Tibial nerve (tissue), 4 donors: ENCODE measurements at regions not wholly inside any gene's neighbourhood (a gene's known extent, or its start where the extent isn't known, plus 50 kb on each side); places are given as distances from the start of the nearest gene placed in this dataset.

ENCODE experiments used
- DNase-seq, 2 donors: peaks; one replicate each; pipeline ENCODE4 v3.0.0-alpha.2; 2019; ENCODE audit warnings: low spot score in 2 of 2
- H3K27ac ChIP-seq, 4 donors: fragments of 200-600 bp; sonication (generic) in 3 of 4; one replicate each; pipeline ENCODE4 v1.5.1; 2017 to 2019; ENCODE audit warnings: mild to moderate bottlenecking in 1 of 4
- H3K27me3 ChIP-seq, 2 donors: fragments of 200-600 bp; sonication (generic) in 1 of 2; one replicate each; pipeline versions ENCODE4 v1.5.1 to v1.6.0; 2017 to 2019
- H3K36me3 ChIP-seq, 3 donors: fragments of 200-600 bp; sonication (generic); one replicate each; pipeline ENCODE4 v1.5.1; 2018 to 2019
- H3K4me1 ChIP-seq, 4 donors: fragments of 200-600 bp; sonication (generic) in 3 of 4; one replicate each; pipeline ENCODE4 v1.5.1; 2017 to 2019
- H3K4me3 ChIP-seq, 4 donors: fragments of 200-600 bp; sonication (generic) in 3 of 4; one replicate each; pipeline ENCODE4 v1.5.1; 2017 to 2019; ENCODE audit warnings: mild to moderate bottlenecking in 1 of 4, moderate library complexity in 1 of 4
- H3K9me3 ChIP-seq, 4 donors: fragments of 200-600 bp; sonication (generic) in 3 of 4; one replicate each; pipeline ENCODE4 v1.5.1; 2017 to 2019
- EP300 ChIP-seq, 2 donors: sonication (generic); formaldehyde crosslinking; IDR thresholded peaks; one replicate each; pipeline ENCODE4 v1.6.1; 2017; ENCODE audit warnings: antibody characterized with exemption in 2 of 2, mild to moderate bottlenecking in 1 of 2
- POLR2A ChIP-seq, 2 donors: fragments of 450-650 bp; IDR thresholded peaks; one replicate each; pipeline ENCODE4 v1.6.1; 2017; ENCODE audit warnings: antibody characterized with exemption in 2 of 2, mild to moderate bottlenecking in 2 of 2, moderate library complexity in 2 of 2
- WGBS, 2 donors: methylation state at CpG; one replicate each; pipeline ENCODE4 v1.1.5; 2018; 5-methylcytosine and 5-hydroxymethylcytosine counted together
- TF ChIP-seq, protein P1 (sequence below), 5 experiments: fragments of 200-600 bp in 3 of 5; fragments of 450-650 bp in 2 of 5; sonication (generic) in 3 of 5; IDR thresholded peaks; one replicate each; pipeline ENCODE4 v1.5.1; 2016 to 2019; ENCODE audit warnings: antibody characterized with exemption in 5 of 5, mild to moderate bottlenecking in 3 of 5, moderate library complexity in 2 of 5

DNA sequence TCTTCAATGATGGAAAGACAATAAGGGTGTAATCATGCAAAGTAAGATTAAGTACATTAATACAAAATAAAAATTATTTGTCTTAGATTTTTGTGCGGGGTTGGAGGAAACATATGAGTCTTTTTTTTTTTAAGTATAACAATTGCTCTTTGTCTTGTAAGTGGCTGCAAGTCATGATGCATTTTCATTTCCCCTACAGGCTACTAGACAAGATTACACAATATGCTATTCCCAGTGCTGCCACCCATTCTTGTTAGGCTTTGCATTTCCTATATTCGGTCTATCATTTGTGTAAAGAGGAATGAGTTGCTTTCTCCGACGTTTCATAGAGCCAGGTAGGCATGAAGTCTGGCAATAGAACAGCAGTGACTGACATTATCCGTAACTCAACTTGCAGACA lies 294.2 kb upstream of the CYLC2 start:
- no peak overlapping the region for H3K4me3 ChIP-seq
- 40 to 51% methylated on average over 5 of the region's 5 CpGs for WGBS, 2 donors
- TF ChIP-seq, protein P1, sequence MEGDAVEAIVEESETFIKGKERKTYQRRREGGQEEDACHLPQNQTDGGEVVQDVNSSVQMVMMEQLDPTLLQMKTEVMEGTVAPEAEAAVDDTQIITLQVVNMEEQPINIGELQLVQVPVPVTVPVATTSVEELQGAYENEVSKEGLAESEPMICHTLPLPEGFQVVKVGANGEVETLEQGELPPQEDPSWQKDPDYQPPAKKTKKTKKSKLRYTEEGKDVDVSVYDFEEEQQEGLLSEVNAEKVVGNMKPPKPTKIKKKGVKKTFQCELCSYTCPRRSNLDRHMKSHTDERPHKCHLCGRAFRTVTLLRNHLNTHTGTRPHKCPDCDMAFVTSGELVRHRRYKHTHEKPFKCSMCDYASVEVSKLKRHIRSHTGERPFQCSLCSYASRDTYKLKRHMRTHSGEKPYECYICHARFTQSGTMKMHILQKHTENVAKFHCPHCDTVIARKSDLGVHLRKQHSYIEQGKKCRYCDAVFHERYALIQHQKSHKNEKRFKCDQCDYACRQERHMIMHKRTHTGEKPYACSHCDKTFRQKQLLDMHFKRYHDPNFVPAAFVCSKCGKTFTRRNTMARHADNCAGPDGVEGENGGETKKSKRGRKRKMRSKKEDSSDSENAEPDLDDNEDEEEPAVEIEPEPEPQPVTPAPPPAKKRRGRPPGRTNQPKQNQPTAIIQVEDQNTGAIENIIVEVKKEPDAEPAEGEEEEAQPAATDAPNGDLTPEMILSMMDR (IDR thresholded peaks at IDR 0.05) = no peak
- TF ChIP-seq POLR2A (IDR thresholded peaks at IDR 0.05) = no peak
- TF ChIP-seq EP300 (IDR thresholded peaks at IDR 0.05) = no peak

DNA sequence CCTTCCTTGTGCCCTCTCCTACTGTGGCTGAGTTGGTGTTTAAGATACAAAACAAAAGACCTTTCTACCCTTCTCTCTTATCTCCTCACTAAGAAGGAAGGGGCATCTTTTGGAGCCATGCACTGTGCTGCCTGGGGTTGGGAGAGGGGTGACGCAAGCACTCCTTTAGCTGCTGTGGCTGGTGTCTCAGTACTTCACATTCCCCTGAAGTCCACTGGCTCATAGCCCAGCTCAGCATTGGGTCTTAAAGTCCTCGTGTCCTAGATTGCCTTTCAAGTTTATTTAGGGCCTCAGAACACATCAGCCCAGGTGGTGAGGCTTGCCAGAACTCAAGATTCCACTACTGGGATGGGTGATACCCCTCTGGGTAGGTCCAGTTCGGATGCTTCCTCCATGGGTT lies 325.9 kb upstream of the CYLC2 start:
- Histone ChIP-seq H3K9me3 (no peaks in the 10 kb centered on the region), H3K4me3 (no peak overlapping the region), H3K27ac (no peak overlapping the region), H3K36me3 (no peaks in the 10 kb centered on the region), H3K27me3 (no peaks in the 10 kb centered on the region), H3K4me1 (no peaks in the 10 kb centered on the region)
- WGBS, 2 donors = 59 to 70% methylated on average over 3 of the region's 3 CpGs
- no peak for TF ChIP-seq POLR2A (IDR thresholded peaks at IDR 0.05)
- TF ChIP-seq, protein P1 (IDR thresholded peaks at IDR 0.05) = no peak
- TF ChIP-seq EP300 (IDR thresholded peaks at IDR 0.05) = no peak
- DNase-seq = no peak

More for the DNA sequence above, 294.2 kb upstream of the CYLC2 start:
- no peaks in the 10 kb centered on the region for H3K36me3 ChIP-seq
- no peaks in the 10 kb centered on the region for H3K9me3 ChIP-seq
- H3K4me1 ChIP-seq = no peaks in the 10 kb centered on the region
- no peak overlapping the region for H3K27ac ChIP-seq
- no peak for DNase-seq
- no peaks in the 10 kb centered on the region for H3K27me3 ChIP-seq

DNA sequence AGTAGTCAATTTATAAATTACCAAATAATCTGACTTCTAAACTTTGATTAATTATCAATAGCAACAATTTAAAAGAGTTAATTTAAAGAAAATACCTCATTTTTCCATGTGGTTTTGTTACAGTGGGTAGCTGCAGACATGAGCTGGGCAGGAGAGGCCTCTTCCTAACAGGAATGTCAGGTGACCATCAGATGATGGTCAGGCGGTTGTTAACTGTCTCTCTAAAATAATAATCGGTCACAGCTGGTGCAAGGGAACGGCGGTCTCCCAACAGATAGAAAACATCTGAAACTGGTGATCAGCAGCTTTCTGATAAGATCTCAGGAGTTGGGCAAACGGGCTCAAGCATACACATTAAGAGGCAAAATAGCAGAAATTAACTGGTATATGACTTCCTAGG lies 342.7 kb upstream of the CYLC2 start:
- Histone ChIP-seq H3K27me3 (no peaks in the 10 kb centered on the region), H3K36me3 (no peaks in the 10 kb centered on the region), H3K4me1 (no peaks in the 10 kb centered on the region), H3K27ac (no peak overlapping the region), H3K9me3 (no peaks in the 10 kb centered on the region), H3K4me3 (no peak overlapping the region)
- DNase-seq = no peak
- TF ChIP-seq, protein P1 (IDR thresholded peaks at IDR 0.05) = no peak
- TF ChIP-seq POLR2A (IDR thresholded peaks at IDR 0.05) (no peak), EP300 (IDR thresholded peaks at IDR 0.05) (no peak)
- 83 to 89% methylated on average over 5 of the region's 5 CpGs for WGBS, 2 donors

DNA sequence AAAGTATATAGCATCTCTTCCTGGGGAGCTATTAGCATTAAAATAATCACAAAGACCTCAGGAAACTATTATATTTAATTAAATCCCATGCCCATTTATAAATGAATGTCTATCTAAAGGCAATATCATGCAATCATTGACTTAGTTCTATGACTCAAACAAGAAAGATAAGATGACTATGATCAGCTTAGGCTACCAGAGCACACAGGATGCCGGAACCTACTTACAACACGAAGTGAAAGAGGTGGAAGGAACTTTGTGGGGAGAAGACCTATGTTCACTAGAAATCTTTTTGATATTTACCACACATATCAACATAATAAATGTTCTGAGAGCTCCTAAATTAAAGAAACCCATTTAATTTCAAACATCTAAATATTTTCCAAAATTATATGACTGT lies 344.2 kb upstream of the CYLC2 start:
- H3K4me1 ChIP-seq = no peaks in the 10 kb centered on the region
- 85 to 89% methylated on average over 2 of the region's 2 CpGs for WGBS, 2 donors
- TF ChIP-seq, protein P1 (IDR thresholded peaks at IDR 0.05) = no peak
- TF ChIP-seq POLR2A (IDR thresholded peaks at IDR 0.05) = no peak
- no peaks in the 10 kb centered on the region for H3K9me3 ChIP-seq
- H3K36me3 ChIP-seq = no peaks in the 10 kb centered on the region
- no peak overlapping the region for H3K4me3 ChIP-seq
- DNase-seq = no peak
- no peak overlapping the region for H3K27ac ChIP-seq
- H3K27me3 ChIP-seq = no peaks in the 10 kb centered on the region

DNA sequence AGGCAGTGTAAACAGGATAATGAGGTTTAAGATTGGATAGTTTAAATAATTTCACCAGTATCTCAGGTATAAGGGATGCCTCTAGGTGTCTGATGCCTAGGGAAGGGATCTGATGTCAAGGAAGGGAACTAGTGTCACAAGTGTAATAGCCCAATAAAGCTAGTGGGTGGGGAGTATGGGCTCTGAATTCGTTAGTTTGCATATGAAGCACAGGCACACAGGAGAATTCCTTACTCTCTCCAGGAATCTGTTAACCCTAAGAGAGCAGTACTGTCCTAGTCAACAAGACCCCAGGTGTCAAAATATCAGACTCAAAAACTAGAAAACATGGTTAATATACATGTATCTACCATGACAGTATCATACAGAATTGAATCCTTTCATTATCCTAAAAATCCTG lies 352.5 kb upstream of the CYLC2 start:
- Histone ChIP-seq H3K9me3 (no peaks in the 10 kb centered on the region), H3K27ac (no peak overlapping the region), H3K4me1 (no peaks in the 10 kb centered on the region), H3K27me3 (no peaks in the 10 kb centered on the region), H3K4me3 (no peak overlapping the region), H3K36me3 (no peaks in the 10 kb centered on the region)
- 18 to 27% methylated on average over 1 of the region's 1 CpG for WGBS, 2 donors
- DNase-seq = no peak
- TF ChIP-seq EP300 (IDR thresholded peaks at IDR 0.05) = no peak
- no peak for TF ChIP-seq POLR2A (IDR thresholded peaks at IDR 0.05)
- TF ChIP-seq, protein P1 (IDR thresholded peaks at IDR 0.05) = no peak
